GM04504 (cell line): ENCODE measurements at regions not wholly inside any gene's neighbourhood (a gene's known extent, or its start where the extent isn't known, plus 50 kb on each side); places are given as distances from the start of the nearest gene placed in this dataset.

Source experiments
- DNase-seq: peaks from one replicate; pipeline ENCODE4 v3.0.0-alpha.2; 2012; ENCODE audit warnings: low read depth

GRCh38 chr22:47612311-47612910 is 850.0 kb downstream of the TBC1D22A start:
- DNase-seq: no peak

GRCh38 chr22:47610764-47611163 is 848.3 kb downstream of the TBC1D22A start:
- DNase-seq: no peak

GRCh38 chr22:47610281-47610680 is 847.8 kb downstream of the TBC1D22A start:
- no peak for DNase-seq

- no peak for DNase-seq
Measured at GRCh38 chr22:47609653-47610052, 847.2 kb downstream of the TBC1D22A start.

- no peak for DNase-seq
Measured at GRCh38 chr22:47608421-47608820, 846.0 kb downstream of the TBC1D22A start.

- DNase-seq: no peak
Measured at GRCh38 chr22:47607486-47607885, 845.0 kb downstream of the TBC1D22A start.

- DNase-seq: no peak
Measured at GRCh38 chr22:47606426-47606825, 844.0 kb downstream of the TBC1D22A start.

- no peak for DNase-seq
Measured at GRCh38 chr22:47605886-47606285, 843.4 kb downstream of the TBC1D22A start.

GRCh38 chr22:47605441-47605840 is 843.0 kb downstream of the TBC1D22A start:
- no peak for DNase-seq

GRCh38 chr22:47604563-47604962 is 842.1 kb downstream of the TBC1D22A start:
- no peak for DNase-seq

GRCh38 chr22:47602732-47603131 is 840.3 kb downstream of the TBC1D22A start:
- DNase-seq: no peak

- DNase-seq: no peak
Measured at GRCh38 chr22:47601666-47602065, 839.2 kb downstream of the TBC1D22A start.

GRCh38 chr22:47600791-47601625 is 838.6 kb downstream of the TBC1D22A start:
- no peak for DNase-seq

- DNase-seq: no peak
Measured at GRCh38 chr22:47600281-47600680, 837.8 kb downstream of the TBC1D22A start.

GRCh38 chr22:47599753-47600152 is 837.3 kb downstream of the TBC1D22A start:
- no peak for DNase-seq

GRCh38 chr22:47598864-47599263 is 836.4 kb downstream of the TBC1D22A start:
- DNase-seq: no peak

- DNase-seq: no peak
Measured at GRCh38 chr22:47597041-47597440, 834.6 kb downstream of the TBC1D22A start.

- DNase-seq: no peak
Measured at GRCh38 chr22:47596176-47596690, 833.8 kb downstream of the TBC1D22A start.

GRCh38 chr22:47594836-47595521 is 832.5 kb downstream of the TBC1D22A start:
- DNase-seq: no peak

GRCh38 chr22:47593911-47594311 is 831.5 kb downstream of the TBC1D22A start:
- DNase-seq: no peak

GRCh38 chr22:47593291-47593690 is 830.8 kb downstream of the TBC1D22A start:
- DNase-seq: no peak

- no peak for DNase-seq
Measured at GRCh38 chr22:47592791-47593190, 830.3 kb downstream of the TBC1D22A start.

GRCh38 chr22:47591709-47592108 is 829.3 kb downstream of the TBC1D22A start:
- no peak for DNase-seq
